ELR (cell line): ENCODE measurements at regions not wholly inside any gene's neighbourhood (a gene's known extent, or its start where the extent isn't known, plus 50 kb on each side); places are given as distances from the start of the nearest gene placed in this dataset.
A peak's percentile ranks its signal among the peaks of the same experiment; 100 is the strongest.

Experiments used
- DNase-seq: peaks from one replicate; pipeline ENCODE4 v3.0.0-alpha.2; 2015; ENCODE audit warnings: low read depth

- DNase-seq = no peak
Observed at GRCh38 chr6:48240287-48240686, 129.3 kb upstream of the PTCHD4 start.

- DNase-seq = no peak
Observed at GRCh38 chr6:48236375-48236774, 125.4 kb upstream of the PTCHD4 start.

DNA sequence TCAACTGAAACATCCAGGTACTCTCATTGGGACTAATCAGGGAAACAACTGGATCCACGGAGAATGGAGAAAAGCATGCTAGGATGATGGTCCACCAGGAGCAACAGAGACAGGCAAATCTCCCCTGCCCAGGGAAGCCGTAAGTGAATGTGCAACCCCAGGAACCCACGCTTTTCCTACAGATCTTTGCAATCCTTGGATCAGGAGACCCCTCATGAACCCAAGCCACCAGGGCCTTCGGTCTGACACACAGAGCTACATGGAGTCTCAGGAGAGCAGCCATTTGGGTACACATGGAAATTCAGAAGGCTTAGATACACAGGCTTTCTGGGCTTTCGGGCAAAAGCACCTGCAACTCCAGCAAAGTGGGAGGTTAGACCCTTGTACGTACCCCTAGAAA, 122.1 kb upstream of the PTCHD4 start:
- no peak for DNase-seq

- DNase-seq = peak; percentile 32
Observed at GRCh38 chr6:48229841-48230240, 118.8 kb upstream of the PTCHD4 start.

DNA sequence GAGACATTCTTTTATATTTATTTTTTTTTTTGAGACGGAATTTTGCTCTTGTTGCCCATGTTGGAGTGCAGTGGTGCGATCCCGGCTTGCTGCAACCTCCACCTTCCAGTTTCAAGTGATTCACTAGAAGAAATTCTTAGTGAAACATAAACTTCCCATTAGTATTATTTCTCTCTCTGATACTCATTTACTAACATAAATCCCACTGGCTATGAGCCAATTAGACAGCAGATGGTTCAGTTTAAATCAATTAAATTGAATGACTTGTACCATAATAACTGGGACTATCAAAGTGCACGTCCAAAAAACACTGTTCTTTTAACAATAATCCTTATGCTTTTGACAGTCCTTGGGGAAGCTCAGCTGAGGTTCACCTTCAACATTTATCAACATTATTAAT, 111.2 kb upstream of the PTCHD4 start:
- DNase-seq = no peak

- DNase-seq = peak; percentile 12
Observed at GRCh38 chr6:48213076-48213788, 102.2 kb upstream of the PTCHD4 start.

DNA sequence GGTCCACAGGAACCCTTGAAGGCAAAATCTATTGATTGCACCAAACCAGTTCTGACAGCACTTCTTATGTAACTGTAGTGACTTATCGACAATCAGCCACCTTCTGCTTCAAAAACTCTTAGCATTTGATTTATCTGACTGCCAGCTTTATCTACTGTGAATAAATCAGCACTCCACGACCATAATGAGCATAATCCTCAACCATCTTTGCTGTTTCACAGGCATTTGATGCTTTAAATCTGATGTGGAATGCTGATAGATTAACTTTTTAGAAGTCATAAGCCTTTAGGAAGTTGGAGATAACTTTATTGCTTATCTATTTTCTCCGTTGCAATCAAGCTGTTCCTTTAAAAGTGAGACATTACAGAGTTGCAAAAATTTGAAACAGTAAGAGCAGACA, 101.5 kb upstream of the PTCHD4 start:
- no peak for DNase-seq

DNA sequence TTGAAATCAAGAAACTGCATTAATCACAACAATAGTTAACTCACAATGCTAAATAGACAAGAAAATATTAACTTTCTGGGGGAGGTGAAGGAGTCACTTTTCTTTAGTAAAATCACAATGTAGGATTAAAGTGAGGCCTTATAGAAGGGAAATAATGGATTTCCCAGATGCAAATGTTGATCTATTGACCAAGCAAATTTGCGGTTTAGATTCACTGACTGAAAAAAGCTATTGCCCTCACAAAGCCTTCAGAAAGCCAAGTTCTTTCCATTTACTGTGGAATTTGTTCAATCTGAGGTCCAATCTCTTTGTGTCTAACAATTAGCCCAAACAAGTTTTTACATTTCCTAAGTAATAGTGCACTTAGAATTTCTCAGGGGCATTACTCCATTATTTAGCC, 95.1 kb upstream of the PTCHD4 start:
- no peak for DNase-seq

GRCh38 chr6:48200869-48201390, 89.9 kb upstream of the PTCHD4 start:
- DNase-seq = no peak

DNA sequence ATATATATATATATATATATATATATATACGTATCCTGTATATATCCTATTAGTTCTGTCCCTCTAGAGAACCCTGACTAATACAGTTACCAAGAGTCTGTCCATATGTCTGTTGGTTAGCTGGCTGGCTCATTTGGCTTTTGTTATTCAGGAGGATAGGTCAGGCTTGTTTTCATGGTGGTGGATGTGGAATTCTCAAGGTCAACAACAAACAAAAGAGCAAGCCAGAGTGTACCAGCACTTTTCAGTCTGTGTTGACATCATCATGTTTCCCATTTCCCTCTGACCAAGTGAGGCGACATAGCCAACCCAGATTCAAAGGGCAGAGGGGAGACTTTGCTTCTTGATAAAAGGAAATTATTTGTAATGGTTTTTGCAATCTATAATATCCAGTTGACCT, 88.5 kb upstream of the PTCHD4 start:
- no peak for DNase-seq

DNA sequence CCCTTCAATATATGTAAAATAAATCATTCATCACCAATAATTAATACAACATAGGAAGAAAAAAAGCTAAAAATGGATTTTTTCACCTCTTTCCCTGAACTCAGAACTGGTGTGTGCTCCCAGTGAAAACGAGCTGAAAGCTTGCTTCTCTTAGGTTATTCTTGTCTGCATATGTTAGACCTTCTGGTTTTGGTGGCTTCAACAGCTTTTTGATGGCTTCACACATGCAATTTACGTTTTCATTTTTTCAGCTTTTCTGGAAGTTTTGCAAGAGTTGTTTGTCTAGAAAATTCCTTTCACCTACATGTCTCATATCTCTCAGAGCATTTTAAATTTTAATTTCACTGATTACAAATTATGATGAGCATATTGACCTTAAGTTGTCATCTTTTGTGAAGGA, 86.9 kb upstream of the PTCHD4 start:
- DNase-seq = no peak

- no peak for DNase-seq
Observed at GRCh38 chr6:48194596-48195295, 83.7 kb upstream of the PTCHD4 start.

GRCh38 chr6:48188158-48188557, 77.2 kb upstream of the PTCHD4 start:
- DNase-seq = no peak

- DNase-seq = no peak
Observed at GRCh38 chr6:48186746-48187145, 75.7 kb upstream of the PTCHD4 start.

DNA sequence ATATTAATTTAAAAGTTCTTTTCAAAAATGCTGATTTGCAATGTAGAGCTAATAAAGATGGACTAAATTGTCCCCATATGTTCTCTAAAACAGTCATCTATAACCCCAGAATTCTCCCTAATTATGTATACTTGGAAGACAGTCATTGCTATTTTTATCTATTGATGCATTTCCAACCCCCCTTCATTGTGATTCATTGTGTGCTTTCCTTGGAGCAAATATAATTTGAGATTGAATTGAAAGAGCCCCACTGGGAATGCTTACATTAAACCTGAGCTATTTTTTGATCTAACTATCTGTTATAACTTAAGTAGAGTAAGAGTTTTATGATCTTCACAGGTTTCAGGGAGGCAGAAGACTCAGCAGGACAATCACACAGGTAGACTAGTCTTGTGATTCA, 73.7 kb upstream of the PTCHD4 start:
- DNase-seq = no peak

- DNase-seq = no peak
Observed at GRCh38 chr6:48183811-48184605, 73.0 kb upstream of the PTCHD4 start.

DNA sequence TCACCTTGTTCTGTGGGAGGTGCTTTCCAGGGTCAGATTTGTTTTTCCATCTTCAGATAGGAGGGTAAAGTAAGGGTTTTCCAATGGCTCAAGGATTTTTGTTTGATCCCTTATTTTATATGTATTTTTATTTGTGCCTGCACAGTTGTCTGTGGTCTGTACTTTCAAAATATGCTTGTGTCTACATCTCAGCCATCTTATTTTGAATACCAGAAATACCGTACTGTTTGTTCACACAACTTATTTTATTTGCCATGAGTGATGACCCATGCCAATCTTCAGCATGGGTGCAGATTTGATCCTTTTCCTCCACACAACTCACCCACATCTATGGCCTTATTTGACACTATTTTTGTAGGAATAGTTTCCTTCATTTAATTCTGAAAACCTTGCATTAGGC, 72.2 kb upstream of the PTCHD4 start:
- no peak for DNase-seq

DNA sequence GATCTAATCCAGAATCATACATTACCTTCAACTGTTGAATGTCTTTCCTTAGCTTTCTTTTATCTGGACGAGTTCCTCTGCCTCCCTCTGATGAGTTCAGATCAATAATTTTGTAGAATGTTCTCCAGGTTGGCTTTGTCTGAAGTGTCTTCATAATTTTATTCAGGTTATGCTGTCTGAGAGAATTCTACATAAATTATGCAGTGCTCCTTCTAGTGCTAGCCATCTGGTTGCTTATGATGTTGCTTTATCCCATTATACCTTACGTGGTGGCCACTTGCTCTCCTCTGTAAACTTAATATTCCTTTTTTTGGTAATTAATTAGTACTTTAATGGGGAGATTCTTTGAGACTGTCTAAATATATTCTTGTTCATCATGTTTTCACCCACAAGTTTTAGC, 67.7 kb upstream of the PTCHD4 start:
- DNase-seq = no peak

- peak; percentile 11 for DNase-seq
Observed at GRCh38 chr6:48177786-48178185, 66.8 kb upstream of the PTCHD4 start.

DNA sequence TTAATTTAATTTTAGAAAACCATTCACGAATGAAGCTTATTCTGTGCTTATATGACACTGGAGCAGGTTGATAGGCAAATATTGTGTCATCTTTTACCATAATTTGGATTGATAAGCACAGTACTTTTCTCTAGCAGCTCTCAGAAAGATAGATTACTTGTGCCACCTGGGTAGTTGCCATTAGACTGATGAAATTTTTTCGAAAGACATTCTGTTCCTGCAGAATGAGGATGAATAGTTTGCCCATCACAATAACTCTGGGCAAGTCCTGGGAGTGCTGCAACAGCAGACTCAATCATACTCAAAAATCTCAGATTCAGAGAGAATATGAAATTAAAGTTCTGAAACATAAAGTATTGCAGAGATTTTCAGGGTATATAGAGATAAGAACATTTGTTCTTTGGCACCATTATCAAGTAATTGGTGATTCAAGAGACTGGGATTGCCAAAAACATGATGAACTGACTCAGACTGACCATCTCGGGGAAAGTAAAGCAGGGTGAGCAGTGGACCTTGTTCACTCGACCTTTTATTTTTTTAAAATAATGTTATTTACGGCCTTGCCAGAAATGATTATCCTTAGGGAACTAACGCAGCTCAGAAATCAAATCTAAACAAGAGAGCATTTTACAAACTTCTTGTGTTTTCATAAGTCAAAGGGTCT, 65.8 kb upstream of the PTCHD4 start:
- DNase-seq = no peak

DNA sequence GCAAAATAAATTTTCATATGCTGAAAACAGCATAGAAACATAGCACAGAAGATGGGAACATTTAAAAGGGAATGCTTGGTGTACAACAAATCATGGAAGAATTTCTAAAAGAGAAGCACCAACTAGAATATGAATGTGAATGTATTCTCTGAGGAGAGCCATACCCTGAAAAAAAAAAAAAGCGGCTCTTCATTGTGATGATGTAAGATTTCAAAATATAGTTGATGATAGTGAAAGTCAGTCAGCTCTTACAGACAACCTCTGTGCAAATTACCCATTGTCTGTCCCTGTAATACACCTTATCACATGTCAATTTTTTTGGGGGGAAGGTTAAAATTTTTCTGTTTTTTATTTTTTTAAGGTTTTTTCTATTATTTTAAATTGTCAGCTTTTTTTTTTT, 58.6 kb upstream of the PTCHD4 start:
- no peak for DNase-seq
